ENCODE measurements at regions not wholly inside any gene's neighbourhood (a gene's known extent, or its start where the extent isn't known, plus 50 kb on each side); places are given as distances from the start of the nearest gene placed in this dataset.

DNA sequence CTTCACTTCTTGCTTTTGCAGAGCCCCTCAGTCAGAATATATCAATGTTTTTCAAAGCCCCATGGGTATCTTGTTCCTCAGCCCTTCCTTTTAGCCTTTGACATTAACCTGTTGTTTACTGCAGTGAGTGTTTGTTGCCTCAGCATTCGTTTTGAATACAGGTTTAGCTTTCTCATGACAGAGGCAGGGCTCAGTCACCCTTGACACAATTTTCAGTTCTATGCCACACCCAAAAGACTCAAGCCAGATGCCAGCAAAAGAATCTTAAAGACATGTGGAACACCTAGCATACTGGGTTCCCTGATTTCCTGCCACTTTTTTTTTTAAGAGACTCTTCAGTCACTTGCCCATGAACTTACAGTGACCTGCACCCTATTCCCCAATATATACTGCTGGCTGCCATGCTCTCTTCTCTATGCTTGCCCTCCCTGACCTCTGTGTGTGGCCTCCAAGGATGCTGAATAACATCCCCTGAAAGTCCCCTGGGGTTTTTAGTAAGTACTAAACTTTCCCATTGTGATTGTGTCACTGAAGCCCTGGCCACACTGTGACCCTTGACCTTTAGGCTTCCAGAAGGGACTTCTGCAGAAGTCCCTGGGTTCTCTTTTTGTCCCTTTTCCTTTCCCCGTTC is 1225.5 kb downstream of the TBC1D22A start:
- TF ChIP-seq CTCF (IDR thresholded peaks at IDR 0.05; ENCODE audit: insufficient read depth, low read length) (no peak), SPI1 (IDR thresholded peaks at IDR 0.05; ENCODE audit: borderline replicate concordance, low read depth) (no peak)

All from HL-60 (cell line).